ENCODE measurements at regions not wholly inside any gene's neighbourhood (a gene's known extent, or its start where the extent isn't known, plus 50 kb on each side); places are given as distances from the start of the nearest gene placed in this dataset.

DNA sequence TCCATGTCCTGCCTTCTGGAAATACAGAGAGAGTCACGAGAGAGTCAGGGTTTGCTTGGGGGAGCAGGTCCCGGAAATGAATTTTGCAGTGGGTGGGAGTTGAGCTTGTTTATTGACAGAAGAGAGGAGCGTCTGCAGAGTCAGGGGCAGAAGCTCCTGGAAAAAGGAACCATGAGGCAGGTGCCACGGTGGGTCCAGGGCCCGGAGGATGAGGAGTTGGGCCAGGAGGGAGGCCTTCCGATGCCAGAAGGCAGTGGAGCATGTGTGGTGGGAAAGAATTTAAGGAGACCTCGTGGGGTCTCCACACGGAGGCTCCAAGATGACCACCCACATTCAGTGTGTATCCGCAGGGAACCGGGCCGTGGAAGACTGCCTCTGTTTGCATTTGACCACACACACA is 461.2 kb downstream of the BRD1 start:
- TF ChIP-seq POLR2A (IDR thresholded peaks at IDR 0.05) = no peak
- TF ChIP-seq, protein P1, sequence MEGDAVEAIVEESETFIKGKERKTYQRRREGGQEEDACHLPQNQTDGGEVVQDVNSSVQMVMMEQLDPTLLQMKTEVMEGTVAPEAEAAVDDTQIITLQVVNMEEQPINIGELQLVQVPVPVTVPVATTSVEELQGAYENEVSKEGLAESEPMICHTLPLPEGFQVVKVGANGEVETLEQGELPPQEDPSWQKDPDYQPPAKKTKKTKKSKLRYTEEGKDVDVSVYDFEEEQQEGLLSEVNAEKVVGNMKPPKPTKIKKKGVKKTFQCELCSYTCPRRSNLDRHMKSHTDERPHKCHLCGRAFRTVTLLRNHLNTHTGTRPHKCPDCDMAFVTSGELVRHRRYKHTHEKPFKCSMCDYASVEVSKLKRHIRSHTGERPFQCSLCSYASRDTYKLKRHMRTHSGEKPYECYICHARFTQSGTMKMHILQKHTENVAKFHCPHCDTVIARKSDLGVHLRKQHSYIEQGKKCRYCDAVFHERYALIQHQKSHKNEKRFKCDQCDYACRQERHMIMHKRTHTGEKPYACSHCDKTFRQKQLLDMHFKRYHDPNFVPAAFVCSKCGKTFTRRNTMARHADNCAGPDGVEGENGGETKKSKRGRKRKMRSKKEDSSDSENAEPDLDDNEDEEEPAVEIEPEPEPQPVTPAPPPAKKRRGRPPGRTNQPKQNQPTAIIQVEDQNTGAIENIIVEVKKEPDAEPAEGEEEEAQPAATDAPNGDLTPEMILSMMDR (IDR thresholded peaks at IDR 0.05) = no peak
- Histone ChIP-seq H3K4me3 (no peak overlapping the region), H3K27ac (no peak overlapping the region), H3K9me3 (no peaks in the 10 kb centered on the region), H3K36me3 (no peaks in the 10 kb centered on the region), H3K27me3 (peaks cover 0 to 71% (median 0%) of the 10 kb centered on the region in 4 donors), H3K4me1 (no peaks in the 10 kb centered on the region)
- intact Hi-C loops (cut with DNase I) = no loop called here
- 60 to 66% methylated on average over 10 to 11 of the region's 11 CpGs for WGBS, 2 donors
- DNase-seq = no peak

GRCh38 chr22:49365910-49366309 is 461.8 kb downstream of the BRD1 start:
- TF ChIP-seq POLR2A (IDR thresholded peaks at IDR 0.05) = no peak
- TF ChIP-seq, protein P1 (IDR thresholded peaks at IDR 0.05) = no peak
- intact Hi-C loops (cut with DNase I) = no loop called here

DNA sequence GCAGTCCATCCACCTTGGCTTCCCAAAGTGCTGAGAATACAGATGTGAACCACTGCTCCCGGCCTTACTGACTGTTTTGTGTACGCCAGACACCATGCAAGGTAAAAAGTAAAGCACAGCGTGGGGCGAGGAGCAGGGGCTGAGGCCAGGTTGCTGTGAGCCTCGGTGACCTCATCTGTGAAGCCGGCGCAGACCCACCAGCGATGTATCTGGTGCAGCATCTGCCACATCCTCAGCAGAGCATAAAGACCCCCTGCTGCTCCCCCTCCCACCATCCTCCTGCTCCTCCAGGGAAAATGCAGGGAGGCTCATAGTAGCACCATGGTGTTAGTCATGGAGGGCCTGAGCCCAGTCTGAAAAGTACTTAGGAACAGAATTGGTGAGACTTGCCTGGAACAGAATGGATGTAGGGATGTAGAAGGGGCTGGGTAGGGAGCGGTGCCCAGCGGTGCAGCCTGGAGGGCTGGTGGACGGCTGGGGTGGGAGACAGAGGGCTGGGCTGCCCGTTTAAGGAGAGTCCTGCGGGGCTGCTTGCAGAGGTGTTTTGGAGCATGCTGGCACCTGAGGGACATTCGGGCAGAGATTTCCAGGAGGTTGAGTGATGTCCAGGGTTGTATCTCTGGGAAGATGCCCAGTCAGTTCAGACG is 462.4 kb downstream of the BRD1 start:
- Histone ChIP-seq H3K27ac (no peak overlapping the region), H3K27me3 (peaks cover 0 to 60% (median 0%) of the 10 kb centered on the region in 4 donors), H3K4me3 (no peak overlapping the region), H3K9me3 (no peaks in the 10 kb centered on the region), H3K36me3 (no peaks in the 10 kb centered on the region), H3K4me1 (no peaks in the 10 kb centered on the region)
- DNase-seq = no peak
- WGBS, 2 donors = 76 to 87% methylated on average over 8 to 11 of the region's 15 CpGs
- intact Hi-C loops (cut with DNase I) = no loop called here
- TF ChIP-seq, protein P1 (IDR thresholded peaks at IDR 0.05) = no peak
- TF ChIP-seq POLR2A (IDR thresholded peaks at IDR 0.05) = no peak

More at GRCh38 chr22:49365910-49366309, 461.8 kb downstream of the BRD1 start:
- peaks cover 0 to 66% (median 0%) of the 10 kb centered on the region in 4 donors for H3K27me3 ChIP-seq
- no peaks in the 10 kb centered on the region for H3K36me3 ChIP-seq
- no peak for DNase-seq
- WGBS, 2 donors = 57 to 60% methylated on average over 10 to 14 of the region's 14 CpGs
- H3K9me3 ChIP-seq = no peaks in the 10 kb centered on the region
- no peak overlapping the region for H3K4me3 ChIP-seq
- H3K27ac ChIP-seq = no peak overlapping the region
- no peaks in the 10 kb centered on the region for H3K4me1 ChIP-seq

- Histone ChIP-seq H3K27ac (no peak overlapping the region), H3K36me3 (no peaks in the 10 kb centered on the region), H3K4me1 (no peaks in the 10 kb centered on the region), H3K27me3 (peaks cover 0 to 56% (median 0%) of the 10 kb centered on the region in 4 donors), H3K4me3 (no peak overlapping the region), H3K9me3 (no peaks in the 10 kb centered on the region)
- intact Hi-C loops (cut with DNase I) = no loop called here
- no peak for TF ChIP-seq POLR2A (IDR thresholded peaks at IDR 0.05)
- TF ChIP-seq, protein P1 (IDR thresholded peaks at IDR 0.05) = no peak
- no peak for DNase-seq
- WGBS, 2 donors = 72 to 84% methylated on average over 4 to 7 of the region's 15 CpGs
These were observed 463.3 kb downstream of the BRD1 start for GRCh38 chr22:49364398-49364797.

DNA sequence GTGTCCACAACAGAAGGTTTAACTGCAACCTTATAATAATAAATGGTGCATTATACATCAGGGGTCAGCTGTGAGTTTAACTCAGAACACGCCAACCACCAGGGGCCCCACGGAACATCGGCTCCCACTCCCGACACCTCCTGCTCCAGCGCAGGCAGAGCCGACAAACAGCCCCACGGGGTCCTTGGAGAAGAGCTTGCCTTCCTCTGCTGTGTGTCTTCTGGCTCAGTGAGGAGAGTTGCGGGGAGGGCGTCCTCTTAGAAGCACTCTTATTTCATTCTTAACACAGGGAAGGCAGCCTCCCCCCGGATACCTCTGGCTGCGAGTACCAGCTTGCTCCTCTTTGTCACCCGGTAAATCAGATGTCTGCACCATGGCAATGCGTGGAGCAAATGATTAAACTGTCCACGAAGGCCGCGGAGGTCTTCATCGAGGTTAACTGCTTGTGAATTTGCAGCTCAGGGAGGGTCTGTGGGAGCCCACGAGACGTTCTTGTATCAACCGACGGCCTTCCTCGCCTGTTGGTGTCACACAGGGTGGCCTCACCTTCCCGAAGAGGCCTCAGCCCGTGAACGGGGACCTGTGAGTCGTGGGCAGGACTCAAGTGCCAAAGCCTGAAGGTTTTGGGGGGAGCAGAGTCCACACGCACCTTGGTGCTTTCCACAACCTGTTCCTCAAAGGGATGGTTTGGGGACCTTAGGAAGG is 464.0 kb downstream of the BRD1 start:
- intact Hi-C loops (cut with DNase I) = no loop called here
- peaks cover 0 to 54% (median 0%) of the 10 kb centered on the region in 4 donors for H3K27me3 ChIP-seq
- DNase-seq = no peak
- 88 to 91% methylated on average over 16 to 19 of the region's 27 CpGs for WGBS, 2 donors
- no peaks in the 10 kb centered on the region for H3K9me3 ChIP-seq
- no peak for TF ChIP-seq POLR2A (IDR thresholded peaks at IDR 0.05)
- TF ChIP-seq, protein P1 (IDR thresholded peaks at IDR 0.05) = no peak
- no peaks in the 10 kb centered on the region for H3K36me3 ChIP-seq
- H3K4me1 ChIP-seq = no peaks in the 10 kb centered on the region
- H3K4me3 ChIP-seq = no peak overlapping the region
- H3K27ac ChIP-seq = no peak overlapping the region

Measured in esophagus squamous epithelium (tissue), 5 donors.